NCI-H524 (cell line): ENCODE measurements at regions not wholly inside any gene's neighbourhood (a gene's known extent, or its start where the extent isn't known, plus 50 kb on each side); places are given as distances from the start of the nearest gene placed in this dataset.
A peak's percentile ranks its signal among the peaks of the same experiment; 100 is the strongest.

Source experiments
- DNase-seq, 2 experiments: peaks; one replicate each; lab custom pipeline; 2025; lab: John Stamatoyannopoulos, UW

DNA sequence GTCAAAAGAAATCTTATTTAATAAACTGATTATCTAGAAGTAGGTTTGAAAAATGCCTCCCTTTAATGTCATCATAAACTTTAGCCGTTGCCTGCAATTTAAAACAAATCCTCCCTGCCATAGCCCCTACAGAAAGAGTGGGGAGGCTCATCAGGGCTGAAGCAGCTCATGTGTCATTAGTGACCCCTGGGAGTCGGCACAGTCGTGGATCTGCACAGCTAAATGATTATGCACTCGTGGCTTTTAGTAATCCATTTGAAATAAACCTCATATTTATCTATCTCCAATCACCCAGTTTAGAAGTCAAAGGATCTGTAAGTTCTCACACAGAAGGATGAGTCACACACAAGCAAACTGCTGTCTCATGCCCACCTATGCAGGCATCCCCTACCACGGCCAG lies 277.3 kb downstream of the SS18 start:
- no peak for DNase-seq

DNA sequence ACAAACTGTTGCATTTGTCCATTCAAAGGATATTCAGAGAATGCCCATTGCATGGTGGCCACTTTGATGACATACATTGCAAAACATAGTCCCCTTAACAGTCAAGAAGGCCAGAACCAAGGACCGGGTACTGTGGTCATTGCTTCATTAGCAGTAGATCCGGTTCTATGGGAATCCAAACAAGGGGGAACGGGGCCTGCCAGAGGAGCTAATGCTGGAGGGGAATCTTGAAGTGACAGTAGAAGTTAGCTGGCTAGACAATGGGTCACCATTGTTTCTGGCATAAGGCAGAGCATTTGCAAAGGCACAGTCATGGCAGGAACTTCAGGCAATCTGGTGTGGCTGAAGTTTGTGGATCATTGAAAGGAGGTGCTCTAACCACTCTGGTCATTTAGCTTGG lies 279.7 kb downstream of the SS18 start:
- no peak for DNase-seq

DNA sequence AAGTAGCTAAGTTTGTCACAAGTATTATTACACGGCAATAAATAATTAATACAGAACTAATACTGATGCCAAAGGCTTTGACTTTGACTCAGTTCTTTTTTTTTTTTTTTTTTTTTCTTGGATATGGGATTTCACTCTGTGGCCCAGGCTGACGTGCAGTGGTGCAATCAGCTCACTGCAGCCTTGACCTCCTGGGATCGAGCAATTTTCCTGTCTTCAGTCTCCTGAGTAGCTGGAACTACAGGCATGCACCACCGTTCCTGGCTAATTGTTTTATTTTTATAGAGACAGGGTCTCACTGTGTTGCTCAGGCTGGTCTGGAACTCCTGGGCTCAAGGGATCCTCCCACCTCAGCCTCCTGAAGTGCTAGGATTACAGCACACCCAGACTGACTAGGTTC lies 284.5 kb downstream of the SS18 start:
- DNase-seq, result no peak

DNA sequence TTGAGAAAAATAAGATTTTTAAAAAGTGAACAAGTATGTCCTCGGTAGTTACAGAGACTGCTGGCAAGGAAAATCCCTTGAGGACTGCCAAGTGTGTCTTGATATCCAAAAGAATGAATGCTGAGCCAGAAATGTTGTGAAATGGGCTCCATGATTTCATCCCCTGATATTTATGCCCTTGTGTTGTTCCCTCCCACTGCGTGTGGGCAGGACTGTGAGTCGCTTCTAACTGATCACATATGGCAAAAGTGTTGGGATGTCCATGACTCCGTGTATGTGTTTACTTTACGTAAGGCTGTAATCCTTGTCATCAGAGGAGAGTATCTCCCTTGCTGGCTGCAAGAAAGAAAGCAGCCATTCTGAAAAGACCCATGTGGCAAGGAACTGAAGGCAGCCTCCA lies 285.1 kb downstream of the SS18 start:
- no peak for DNase-seq

DNA sequence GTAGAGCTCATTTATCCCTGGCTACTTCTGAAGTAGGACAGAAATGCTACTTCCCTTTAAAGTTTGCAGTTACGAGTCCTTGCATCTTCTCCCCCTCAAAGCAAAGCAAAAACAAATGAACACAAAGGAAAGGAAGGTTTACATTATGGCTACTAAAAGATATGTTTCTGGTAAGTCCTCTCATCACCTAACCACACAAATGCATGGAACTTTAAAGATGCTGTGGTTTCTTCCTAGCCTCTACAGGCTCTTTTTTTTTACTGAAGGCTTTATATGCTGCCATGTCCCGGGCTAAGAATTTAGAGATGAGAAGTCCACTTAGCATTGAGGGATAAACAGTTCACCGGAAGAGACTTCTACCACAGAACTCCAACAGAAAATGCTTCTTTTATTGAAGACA lies 291.2 kb downstream of the SS18 start:
- DNase-seq, result no peak

DNA sequence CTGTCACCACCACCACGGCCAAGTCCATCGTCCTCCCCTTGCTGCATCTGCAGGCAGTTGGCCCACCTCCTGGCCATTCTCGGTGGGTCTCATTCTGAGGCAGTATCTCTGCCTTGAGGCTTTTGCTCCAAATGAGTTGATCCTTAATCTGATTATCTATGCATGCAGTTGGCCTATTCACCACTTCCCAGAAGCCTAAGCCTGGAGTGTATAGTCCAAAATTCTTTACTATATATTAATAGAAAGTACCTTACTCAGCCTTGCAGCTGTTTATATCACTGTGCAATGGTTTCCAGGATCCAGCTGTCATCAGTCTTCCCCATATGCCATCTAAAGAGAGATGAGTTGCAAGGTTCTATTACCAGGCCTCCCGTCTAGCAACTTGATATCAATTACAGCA lies 292.4 kb downstream of the SS18 start:
- DNase-seq, result peak; percentile 19 to 88

DNA sequence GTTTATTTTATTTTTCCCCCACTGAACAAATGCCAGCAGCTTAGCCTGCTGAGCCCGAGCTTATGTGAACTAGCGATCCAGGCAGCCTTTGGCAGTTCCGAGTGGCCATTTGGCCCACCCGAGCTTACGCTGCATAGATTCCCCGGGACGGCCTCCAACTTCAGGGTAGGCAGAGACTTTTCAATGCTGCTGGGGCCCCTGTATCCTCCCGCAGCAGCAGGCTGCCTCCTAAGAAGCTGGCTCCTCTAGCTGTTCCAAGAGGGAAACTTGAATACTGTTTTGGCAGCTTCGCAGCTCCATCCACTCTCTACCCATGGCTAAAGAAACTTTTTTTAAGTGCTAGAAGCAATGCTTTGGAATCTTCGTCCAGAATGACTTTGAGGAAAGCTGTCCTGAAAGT lies 295.2 kb downstream of the SS18 start:
- DNase-seq, result no peak

DNA sequence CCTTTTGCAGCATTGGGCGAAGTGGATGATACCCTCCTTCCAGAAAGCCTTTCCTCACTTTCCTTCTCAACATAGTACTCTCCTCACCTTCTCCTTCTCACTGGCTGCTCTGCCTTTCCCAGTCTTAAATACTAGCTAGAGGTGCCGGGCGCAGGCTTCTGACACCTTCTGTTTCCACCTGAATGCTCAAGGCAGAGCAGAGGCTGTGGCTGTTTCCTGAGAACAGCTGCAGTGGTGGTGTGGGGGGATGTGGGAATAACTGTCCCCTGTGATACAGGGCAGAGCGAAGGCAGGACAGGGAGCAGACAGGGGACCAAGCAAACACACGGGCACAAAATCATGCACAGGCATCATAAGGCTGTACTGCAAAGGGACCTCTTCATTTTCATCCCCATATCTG lies 303.1 kb downstream of the SS18 start:
- no peak for DNase-seq

DNA sequence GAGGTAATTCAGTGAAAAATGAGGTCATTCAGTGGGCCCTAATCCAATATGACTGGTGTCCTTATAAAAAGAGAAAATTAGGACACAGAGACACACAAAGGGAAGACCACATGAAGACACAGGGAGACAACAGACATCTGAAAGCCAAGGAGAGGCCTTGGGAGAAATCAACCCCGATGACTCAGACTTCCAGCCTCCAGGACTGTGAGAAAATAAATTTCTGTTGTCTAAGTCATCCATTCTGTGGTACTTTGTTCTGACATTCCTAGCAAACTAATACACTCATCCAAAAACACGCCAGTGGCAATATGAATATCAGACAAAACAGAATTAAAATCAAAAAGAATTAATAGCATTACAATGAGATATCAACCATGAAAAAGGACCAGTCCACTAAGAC lies 303.7 kb downstream of the SS18 start:
- DNase-seq, result no peak

DNA sequence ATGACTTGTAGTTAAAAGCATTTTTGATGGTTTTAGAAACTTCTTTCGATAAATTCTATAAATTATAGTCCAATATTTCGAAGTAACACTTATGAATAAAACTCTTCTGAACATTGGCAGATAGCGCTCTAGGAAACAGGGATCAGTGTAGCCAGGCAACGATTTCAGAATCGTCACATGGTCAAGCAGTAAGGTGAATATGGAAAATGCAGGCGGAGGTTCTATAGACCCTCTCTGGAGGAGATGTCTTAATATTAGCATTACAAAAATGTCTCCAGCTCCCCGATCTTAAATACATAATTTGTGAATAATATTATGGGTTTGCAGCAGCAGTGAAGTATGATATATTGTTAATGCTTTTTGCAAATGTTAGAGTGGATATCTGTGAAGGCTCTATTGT lies 310.3 kb downstream of the SS18 start:
- no peak for DNase-seq

DNA sequence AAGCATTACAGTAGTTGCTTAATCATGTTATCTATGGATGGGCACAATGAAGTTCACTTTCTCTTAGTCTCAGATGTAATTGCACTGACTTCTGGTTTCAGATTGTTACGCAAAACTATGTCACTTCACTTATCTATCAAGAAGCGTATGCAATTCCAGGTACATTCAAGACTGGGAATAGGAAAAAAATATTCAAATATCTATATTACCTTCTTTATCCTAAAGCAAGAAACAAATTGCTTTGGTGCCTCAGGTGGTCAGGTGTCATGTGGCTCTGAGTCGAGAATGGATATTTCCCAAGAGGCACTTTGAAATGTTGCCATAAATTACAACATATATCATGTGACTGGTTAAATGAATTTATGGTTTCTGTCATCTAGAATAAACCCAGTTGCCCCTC lies 318.6 kb downstream of the SS18 start:
- DNase-seq, result no peak

DNA sequence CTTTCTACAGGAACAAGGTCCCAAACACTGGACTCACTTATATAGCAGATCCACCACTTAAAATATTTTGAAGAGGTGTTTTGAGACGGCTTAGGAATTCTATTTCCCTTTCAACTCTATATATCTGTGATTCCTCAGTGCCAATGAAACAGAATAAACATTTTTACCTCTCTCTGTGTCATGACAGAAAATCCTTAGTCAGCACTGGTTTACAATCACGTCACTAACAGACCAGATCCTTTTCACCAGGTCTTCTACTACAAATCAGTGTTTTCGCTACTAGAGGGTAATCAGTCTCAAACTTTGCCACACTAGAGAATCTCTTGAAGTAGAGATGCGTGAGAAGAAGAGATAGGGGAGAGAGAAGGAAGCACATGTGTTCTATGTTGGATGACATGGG lies 325.6 kb downstream of the SS18 start:
- DNase-seq, result no peak

DNA sequence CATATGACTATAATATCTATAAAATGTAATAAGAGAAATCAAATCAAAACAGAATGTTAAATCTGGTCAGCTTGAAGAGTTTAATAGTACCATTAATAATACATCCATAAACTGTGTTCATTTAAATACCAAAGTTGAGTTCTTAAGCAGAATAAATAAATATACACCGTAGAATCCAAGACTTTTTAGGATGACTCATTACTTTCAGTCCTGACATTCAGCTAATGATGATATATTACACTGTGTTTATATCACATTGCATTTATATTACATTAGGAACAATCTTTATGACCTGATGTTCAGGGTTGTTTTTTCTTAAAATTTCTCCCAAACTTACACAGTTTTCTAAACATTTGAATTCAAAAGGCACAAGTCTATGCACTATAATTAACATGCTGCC lies 331.3 kb downstream of the SS18 start:
- no peak for DNase-seq

DNA sequence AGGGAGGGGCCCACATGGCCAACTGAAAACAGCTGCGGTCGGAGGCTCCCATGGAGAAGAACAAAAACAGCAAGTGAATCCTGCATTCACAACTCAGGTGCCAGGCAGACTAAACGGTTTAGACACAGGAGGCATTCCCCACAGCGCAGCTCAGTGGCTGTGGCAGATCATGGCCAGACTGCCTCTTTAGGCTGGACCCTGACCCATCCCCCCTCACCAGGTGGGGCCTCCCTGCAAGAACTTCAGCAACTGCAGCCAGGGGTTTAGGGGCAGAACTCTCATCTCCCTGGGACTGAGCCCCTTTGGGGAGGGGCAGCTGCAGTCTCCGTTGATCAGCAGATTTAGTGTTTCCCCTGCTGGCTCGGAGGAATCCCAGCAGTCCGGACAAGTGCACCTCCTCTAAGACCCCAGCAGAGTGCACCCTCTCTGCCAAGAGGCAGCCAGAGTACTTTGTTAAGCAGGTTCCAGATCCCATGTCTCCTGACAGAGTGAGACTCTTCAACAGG lies 346.7 kb downstream of the SS18 start:
- DNase-seq, result peak in 1 of 2 experiments; percentile 23

DNA sequence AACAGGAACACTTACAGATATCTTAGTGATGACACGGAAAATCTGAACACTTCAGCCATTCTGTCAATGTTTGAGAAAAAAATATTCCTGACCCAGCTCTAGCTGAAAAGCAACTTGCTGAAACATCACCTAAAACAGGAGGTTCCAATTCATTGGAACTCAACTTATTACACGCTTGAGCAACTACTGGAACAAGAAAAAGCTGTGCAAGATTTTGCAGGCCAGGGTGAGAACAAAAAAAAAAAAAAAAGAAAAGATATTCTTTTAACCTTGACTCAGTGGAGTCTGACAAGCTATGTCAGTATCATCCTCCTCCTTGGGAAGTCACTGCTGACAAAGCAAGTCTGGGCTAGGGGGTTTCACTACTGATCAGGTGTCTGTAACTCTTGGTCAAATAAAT lies 351.0 kb downstream of the SS18 start:
- no peak for DNase-seq

DNA sequence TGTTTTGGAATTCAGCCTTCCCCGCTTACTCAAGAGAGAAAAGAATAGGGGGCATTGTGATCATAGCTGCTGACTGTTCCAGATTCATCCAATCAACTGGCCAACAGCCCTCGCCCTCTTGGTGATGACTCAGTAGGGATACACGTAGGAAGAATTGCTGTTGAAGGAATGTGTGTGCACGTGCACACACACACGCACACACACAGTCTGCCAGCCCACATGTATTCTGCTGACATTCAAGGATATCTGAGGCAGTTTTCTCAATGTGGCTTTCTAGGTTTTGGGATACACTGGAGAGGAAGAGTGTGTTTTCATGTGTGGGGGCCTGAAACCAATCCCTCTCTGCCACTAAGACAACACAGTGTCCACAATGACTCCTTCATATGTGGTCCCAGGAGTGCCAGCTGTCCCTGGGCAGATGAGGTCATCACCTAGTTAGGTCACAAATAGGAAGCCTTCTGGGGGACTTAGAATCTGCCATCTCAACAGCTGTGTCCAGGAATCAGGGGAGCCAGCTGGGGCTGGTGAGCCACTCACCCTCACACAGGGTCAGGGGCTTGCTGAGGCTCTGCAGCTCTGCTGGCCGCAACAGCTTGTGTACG lies 352.6 kb downstream of the SS18 start:
- peak; percentile 89 to 94 for DNase-seq

DNA sequence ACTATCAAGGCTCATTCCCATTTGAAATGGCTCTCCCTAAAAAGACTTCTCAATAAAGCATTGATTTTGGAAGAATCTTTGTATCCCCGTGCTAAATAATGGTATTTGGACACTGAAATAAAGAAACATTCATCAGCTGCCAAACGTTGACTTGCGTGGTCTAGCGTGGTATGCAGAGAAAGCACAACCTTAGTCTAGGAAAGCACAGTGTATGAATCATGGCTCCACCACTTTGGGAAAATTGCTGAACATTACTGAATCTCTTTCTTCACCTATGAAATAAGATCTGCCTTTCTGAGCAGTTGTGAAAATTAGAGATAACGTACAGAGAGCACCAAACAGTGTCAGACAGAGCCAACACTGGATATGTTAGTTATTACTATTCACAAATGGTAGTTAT lies 353.9 kb downstream of the SS18 start:
- no peak for DNase-seq

DNA sequence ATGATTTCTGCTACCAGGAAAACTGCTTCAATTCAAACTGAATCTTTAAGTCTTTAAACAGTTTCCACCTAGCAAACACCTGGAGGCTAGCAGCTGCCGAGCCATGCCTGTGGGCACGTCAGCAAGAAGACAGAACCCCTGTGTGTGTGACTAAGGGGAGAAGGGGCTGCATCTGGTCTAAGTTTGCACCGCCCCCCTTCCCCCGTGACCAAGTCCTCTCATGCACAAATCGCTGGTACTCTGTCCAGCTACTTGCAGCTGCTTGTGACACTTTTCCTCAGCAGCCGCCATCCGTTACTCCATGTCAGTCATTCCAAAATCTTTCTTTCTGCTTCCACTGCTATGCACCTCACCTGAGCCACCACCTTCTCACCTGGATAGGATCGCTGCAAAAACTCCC lies 355.0 kb downstream of the SS18 start:
- no peak for DNase-seq

DNA sequence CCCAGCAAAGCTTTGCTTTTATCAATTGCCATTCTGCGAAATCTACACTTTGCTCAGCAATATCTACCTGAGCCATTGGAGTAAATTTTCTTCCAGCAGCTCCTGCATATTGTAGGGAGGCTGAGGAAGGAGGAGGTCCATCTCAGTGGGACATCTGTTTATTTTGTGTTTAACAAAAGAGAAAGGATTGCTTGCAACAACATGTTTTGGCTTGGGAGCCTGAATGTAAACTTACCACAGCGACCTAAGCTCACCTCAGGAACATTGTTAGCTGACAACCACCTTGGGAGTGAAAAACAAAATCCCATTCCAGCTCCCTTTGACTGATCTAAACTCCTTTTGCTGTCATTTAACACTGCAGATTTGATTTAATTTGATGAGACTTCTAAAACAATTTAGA lies 356.1 kb downstream of the SS18 start:
- DNase-seq, result no peak

DNA sequence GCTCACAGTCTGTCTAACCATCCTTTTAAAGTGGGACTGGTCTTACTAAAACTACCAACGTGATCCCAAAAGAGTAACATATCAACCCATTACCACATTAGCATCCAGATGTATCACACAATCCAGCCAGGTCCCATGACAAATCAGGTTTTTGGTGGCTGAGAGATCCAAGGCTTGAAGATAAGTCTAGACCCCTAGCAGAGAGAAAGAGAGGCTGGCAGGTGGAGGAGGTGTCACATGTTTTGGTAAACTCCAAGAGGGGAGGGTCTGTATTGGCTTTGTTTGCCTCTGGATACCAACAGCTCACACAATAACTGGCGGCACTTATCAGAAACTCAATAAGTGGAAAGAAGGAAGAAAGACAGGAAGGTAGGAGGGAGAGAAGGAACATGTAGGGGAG lies 357.6 kb downstream of the SS18 start:
- no peak for DNase-seq

DNA sequence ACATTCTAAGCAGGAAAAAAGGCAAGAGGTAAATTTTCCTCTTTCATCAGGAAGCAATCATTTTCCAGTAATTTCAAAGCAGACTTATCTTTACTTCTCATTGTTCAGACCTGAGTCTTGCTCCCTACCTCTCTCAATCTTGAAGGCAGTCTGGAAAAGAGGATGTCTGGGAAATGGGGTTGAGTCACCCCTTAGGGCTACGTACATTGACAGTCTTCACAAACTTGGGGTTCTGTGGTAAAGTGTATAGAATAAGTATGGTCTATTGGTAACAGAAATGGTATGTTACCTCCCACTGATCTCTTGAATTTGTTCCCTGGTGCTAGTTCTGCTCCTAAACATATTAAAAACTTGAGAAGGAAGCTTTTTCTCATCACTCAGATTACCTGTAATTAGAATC lies 361.3 kb downstream of the SS18 start:
- no peak for DNase-seq

DNA sequence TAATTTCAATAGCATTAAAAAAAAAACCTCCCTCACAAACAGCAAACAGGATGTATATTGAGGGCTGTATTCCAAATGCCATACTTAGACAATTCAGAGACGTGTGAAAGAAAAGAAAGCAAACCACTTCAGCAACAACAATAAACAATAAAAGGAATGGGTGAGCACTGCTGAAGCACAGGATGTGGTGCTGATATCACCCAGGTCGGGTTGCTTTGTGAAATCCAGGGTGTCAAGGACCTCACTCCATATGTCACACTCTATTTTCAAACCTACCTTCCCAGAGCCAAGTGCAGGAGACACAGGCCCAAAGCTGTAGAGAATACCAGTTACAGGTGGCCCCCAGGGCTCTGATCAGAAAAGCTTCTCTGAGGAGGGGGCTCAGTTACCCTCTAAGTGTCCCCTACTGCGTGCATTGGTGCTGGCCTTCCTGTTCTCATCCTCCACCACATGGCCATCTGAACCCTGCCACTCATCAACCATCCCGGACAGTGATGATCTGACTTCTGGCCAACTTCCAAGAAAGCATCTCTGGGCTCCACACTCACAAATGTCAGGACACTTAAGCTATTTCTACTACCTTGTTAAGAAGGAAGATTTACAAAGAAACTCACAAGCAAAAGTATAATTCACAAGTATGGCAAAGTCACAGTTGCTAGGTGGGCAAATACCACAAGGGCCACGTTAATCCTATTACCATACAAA lies 363.0 kb downstream of the SS18 start:
- DNase-seq, result peak; percentile 90 to 94

DNA sequence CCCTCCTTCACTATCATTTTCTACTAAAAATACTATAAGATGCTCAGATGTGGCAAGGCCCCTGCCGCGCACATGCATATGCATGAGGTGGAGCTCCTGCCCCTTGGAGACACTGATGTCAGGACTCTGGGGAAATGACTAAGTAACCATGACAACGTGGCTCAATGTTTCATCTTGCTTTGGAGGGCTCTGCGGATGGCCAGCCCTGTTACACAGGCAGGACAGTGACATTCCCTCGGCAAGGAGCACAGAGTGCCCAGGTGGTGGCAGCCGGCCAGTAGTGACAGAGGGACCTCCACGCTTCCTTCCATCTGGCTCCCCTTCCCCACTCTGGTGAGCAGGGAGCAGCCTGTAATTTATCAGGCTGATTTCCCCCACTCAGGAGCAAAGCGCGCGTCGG lies 364.1 kb downstream of the SS18 start:
- peak; percentile 88 to 94 for DNase-seq

DNA sequence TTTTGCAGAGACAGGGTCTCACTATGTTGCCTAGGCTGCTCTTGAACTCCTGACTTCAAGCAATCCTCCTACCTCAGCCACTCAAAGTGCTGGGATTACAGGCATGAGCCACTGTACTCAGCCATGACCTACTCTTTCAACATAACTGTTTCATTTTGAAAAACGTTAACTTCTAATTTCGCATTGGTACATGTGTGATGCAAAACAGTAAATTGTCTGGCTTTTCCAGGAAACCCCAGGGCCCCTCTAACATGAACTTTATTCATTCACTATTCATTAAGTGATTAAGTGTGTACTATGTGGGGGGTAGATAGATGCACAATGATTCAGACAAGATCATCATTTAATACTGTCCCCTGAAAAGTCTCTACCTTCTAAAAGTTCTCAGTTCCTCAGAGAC lies 364.9 kb downstream of the SS18 start:
- no peak for DNase-seq
